ENCODE measurements at regions not wholly inside any gene's neighbourhood (a gene's known extent, or its start where the extent isn't known, plus 50 kb on each side); places are given as distances from the start of the nearest gene placed in this dataset.

- WGBS (ENCODE audit: insufficient coverage) = 93% methylated on average over 12 of the region's 13 CpGs
- POLR2A ChIA-PET = no interaction called here
- no peak for DNase-seq
- Histone ChIP-seq H3K27me3 (replicated peaks in 2 of 5; ENCODE audit: control insufficient read depth in 4 of 5, insufficient read depth in 5 of 5, low read length in 4 of 5) (peaks cover 0 to 5% (median 0%) of the 10 kb centered on the region in 5 experiments), H3K9me3 (ENCODE audit: control extremely low read depth in 1 of 5, control insufficient read depth in 4 of 5, insufficient read depth in 2 of 5, low read depth in 1 of 5, low read length in 4 of 5) (peaks cover 0 to 3% (median 0%) of the 10 kb centered on the region in 5 experiments), H3K27ac (ENCODE audit: insufficient read depth in 1 of 2, low read depth in 1 of 2, low read length in 2 of 2, poor library complexity in 1 of 2, severe bottlenecking in 2 of 2) (no peak overlapping the region), H3K4me3 (ENCODE audit: control insufficient read depth in 1 of 7, extremely low read depth in 1 of 7, insufficient read depth in 4 of 7, low read depth in 2 of 7, low read length in 6 of 7) (no peak overlapping the region), H3K36me3 (ENCODE audit: control insufficient read depth in 4 of 4, insufficient read depth in 4 of 4, low read length in 3 of 4) (no peaks in the 10 kb centered on the region), H3K4me1 (ENCODE audit: control extremely low read depth in 1 of 4, control insufficient read depth in 4 of 4, insufficient read depth in 4 of 4, low read length in 3 of 4) (peaks cover 0 to 4% (median 0%) of the 10 kb centered on the region in 4 experiments)
- CTCF ChIA-PET = no interaction called here
Observed at GRCh38 chr17:14780097-14780651, 479.3 kb downstream of the HS3ST3B1 start.

GRCh38 chr17:14779241-14779640 lies 478.4 kb downstream of the HS3ST3B1 start:
- 98% methylated on average over 5 of the region's 5 CpGs for WGBS (ENCODE audit: insufficient coverage)
- H3K36me3 ChIP-seq (ENCODE audit: control insufficient read depth in 4 of 4, insufficient read depth in 4 of 4, low read length in 3 of 4) = no peaks in the 10 kb centered on the region
- no peak overlapping the region for H3K4me3 ChIP-seq (ENCODE audit: control insufficient read depth in 1 of 7, extremely low read depth in 1 of 7, insufficient read depth in 4 of 7, low read depth in 2 of 7, low read length in 6 of 7)
- ChIA-PET POLR2A (no interaction called here), CTCF (no interaction called here)
- no peak for DNase-seq
- peaks cover 0 to 4% (median 0%) of the 10 kb centered on the region in 5 experiments for H3K9me3 ChIP-seq (ENCODE audit: control extremely low read depth in 1 of 5, control insufficient read depth in 4 of 5, insufficient read depth in 2 of 5, low read depth in 1 of 5, low read length in 4 of 5)
- H3K27ac ChIP-seq (ENCODE audit: insufficient read depth in 1 of 2, low read depth in 1 of 2, low read length in 2 of 2, poor library complexity in 1 of 2, severe bottlenecking in 2 of 2) = no peak overlapping the region
- peaks cover 0 to 5% (median 0%) of the 10 kb centered on the region in 5 experiments for H3K27me3 ChIP-seq (replicated peaks in 2 of 5; ENCODE audit: control insufficient read depth in 4 of 5, insufficient read depth in 5 of 5, low read length in 4 of 5)
- H3K4me1 ChIP-seq (ENCODE audit: control extremely low read depth in 1 of 4, control insufficient read depth in 4 of 4, insufficient read depth in 4 of 4, low read length in 3 of 4) = peaks cover 0 to 4% (median 0%) of the 10 kb centered on the region in 4 experiments

GRCh38 chr17:14777291-14777690 lies 476.4 kb downstream of the HS3ST3B1 start:
- peaks cover 0 to 8% (median 2%) of the 10 kb centered on the region in 5 experiments for H3K9me3 ChIP-seq (ENCODE audit: control extremely low read depth in 1 of 5, control insufficient read depth in 4 of 5, insufficient read depth in 2 of 5, low read depth in 1 of 5, low read length in 4 of 5)
- WGBS (ENCODE audit: insufficient coverage) = 70% methylated on average over 2 of the region's 2 CpGs
- DNase-seq = no peak
- POLR2A ChIA-PET = no interaction called here
- CTCF ChIA-PET = no interaction called here
- peaks cover 0 to 4% (median 0%) of the 10 kb centered on the region in 4 experiments for H3K4me1 ChIP-seq (ENCODE audit: control extremely low read depth in 1 of 4, control insufficient read depth in 4 of 4, insufficient read depth in 4 of 4, low read length in 3 of 4)
- H3K36me3 ChIP-seq (ENCODE audit: control insufficient read depth in 4 of 4, insufficient read depth in 4 of 4, low read length in 3 of 4) = no peaks in the 10 kb centered on the region
- H3K27ac ChIP-seq (ENCODE audit: insufficient read depth in 1 of 2, low read depth in 1 of 2, low read length in 2 of 2, poor library complexity in 1 of 2, severe bottlenecking in 2 of 2) = no peak overlapping the region
- no peak overlapping the region for H3K4me3 ChIP-seq (ENCODE audit: control insufficient read depth in 1 of 7, extremely low read depth in 1 of 7, insufficient read depth in 4 of 7, low read depth in 2 of 7, low read length in 6 of 7)
- H3K27me3 ChIP-seq (replicated peaks in 2 of 5; ENCODE audit: control insufficient read depth in 4 of 5, insufficient read depth in 5 of 5, low read length in 4 of 5) = peaks cover 0 to 5% (median 0%) of the 10 kb centered on the region in 5 experiments

DNA sequence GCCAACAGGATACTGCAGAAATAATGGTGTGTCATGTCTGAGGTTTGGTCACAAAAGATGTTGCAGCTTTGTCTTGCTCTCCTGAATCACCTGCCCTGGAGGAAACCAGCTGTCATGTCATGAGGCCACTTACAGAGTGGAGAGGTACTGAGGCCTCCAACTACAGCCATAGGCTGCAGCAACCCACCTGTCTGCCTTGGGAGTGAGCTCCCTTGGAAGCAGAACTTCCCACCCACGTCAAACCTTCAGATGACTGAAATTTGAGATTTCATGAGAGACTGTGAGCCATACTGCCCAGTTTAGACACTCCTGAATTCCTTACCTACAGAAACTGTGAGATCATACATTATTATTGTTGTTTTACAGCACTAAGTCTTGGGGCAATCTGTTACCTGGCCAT lies 475.9 kb downstream of the HS3ST3B1 start:
- Histone ChIP-seq H3K4me3 (ENCODE audit: control insufficient read depth in 1 of 7, extremely low read depth in 1 of 7, insufficient read depth in 4 of 7, low read depth in 2 of 7, low read length in 6 of 7) (no peak overlapping the region), H3K36me3 (ENCODE audit: control insufficient read depth in 4 of 4, insufficient read depth in 4 of 4, low read length in 3 of 4) (no peaks in the 10 kb centered on the region), H3K27ac (ENCODE audit: insufficient read depth in 1 of 2, low read depth in 1 of 2, low read length in 2 of 2, poor library complexity in 1 of 2, severe bottlenecking in 2 of 2) (no peak overlapping the region), H3K4me1 (ENCODE audit: control extremely low read depth in 1 of 4, control insufficient read depth in 4 of 4, insufficient read depth in 4 of 4, low read length in 3 of 4) (peaks cover 0 to 4% (median 0%) of the 10 kb centered on the region in 4 experiments), H3K27me3 (replicated peaks in 2 of 5; ENCODE audit: control insufficient read depth in 4 of 5, insufficient read depth in 5 of 5, low read length in 4 of 5) (peaks cover 0 to 5% (median 0%) of the 10 kb centered on the region in 5 experiments), H3K9me3 (ENCODE audit: control extremely low read depth in 1 of 5, control insufficient read depth in 4 of 5, insufficient read depth in 2 of 5, low read depth in 1 of 5, low read length in 4 of 5) (peaks cover 0 to 9% (median 3%) of the 10 kb centered on the region in 5 experiments)
- CTCF ChIA-PET = no interaction called here
- no peak for DNase-seq
- POLR2A ChIA-PET = no interaction called here
- WGBS (ENCODE audit: insufficient coverage) = no CpG with 5 or more reads among the region's 1 CpG

DNA sequence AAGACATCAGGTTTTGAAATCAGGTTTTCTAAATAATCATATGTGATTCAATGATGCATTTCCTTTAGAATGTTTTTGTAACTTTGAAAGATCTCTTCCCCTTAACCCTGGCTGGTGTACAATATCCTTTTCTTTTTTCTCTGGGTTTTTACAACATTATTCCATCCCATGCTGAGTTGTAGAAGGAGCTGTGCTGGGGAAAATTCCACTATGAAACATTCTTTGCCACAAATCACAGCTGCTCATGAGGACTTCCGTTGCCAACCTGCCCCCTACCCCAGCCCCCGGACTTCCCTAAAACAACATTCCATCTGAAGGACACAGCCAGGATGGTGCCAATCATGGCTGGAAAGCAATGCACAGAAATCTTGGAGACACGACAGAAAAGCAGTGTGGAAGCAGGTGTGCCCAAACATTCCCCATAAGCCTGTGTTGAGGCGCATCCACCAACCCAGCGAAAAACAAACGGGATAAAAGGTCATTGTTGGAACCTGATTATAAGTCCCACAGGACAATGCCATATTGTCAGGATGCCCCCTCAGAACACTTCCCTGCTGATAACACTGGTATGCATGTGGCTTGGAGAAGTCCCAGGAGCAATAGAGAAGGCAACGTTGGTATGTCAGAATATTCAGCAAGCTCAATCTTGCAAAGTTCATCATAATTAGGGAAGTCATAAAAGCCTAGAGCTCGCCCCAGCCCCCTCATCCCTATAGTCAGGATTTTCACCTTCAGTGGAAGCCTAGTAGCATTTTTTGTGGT lies 475.0 kb downstream of the HS3ST3B1 start:
- Histone ChIP-seq H3K27ac (ENCODE audit: insufficient read depth in 1 of 2, low read depth in 1 of 2, low read length in 2 of 2, poor library complexity in 1 of 2, severe bottlenecking in 2 of 2) (no peak overlapping the region), H3K9me3 (ENCODE audit: control extremely low read depth in 1 of 5, control insufficient read depth in 4 of 5, insufficient read depth in 2 of 5, low read depth in 1 of 5, low read length in 4 of 5) (peaks cover 0 to 11% (median 3%) of the 10 kb centered on the region in 5 experiments), H3K36me3 (ENCODE audit: control insufficient read depth in 4 of 4, insufficient read depth in 4 of 4, low read length in 3 of 4) (no peaks in the 10 kb centered on the region), H3K27me3 (replicated peaks in 2 of 5; ENCODE audit: control insufficient read depth in 4 of 5, insufficient read depth in 5 of 5, low read length in 4 of 5) (peaks cover 0 to 5% (median 0%) of the 10 kb centered on the region in 5 experiments), H3K4me3 (ENCODE audit: control insufficient read depth in 1 of 7, extremely low read depth in 1 of 7, insufficient read depth in 4 of 7, low read depth in 2 of 7, low read length in 6 of 7) (no peak overlapping the region), H3K4me1 (ENCODE audit: control extremely low read depth in 1 of 4, control insufficient read depth in 4 of 4, insufficient read depth in 4 of 4, low read length in 3 of 4) (peaks cover 0 to 4% (median 0%) of the 10 kb centered on the region in 4 experiments)
- WGBS (ENCODE audit: insufficient coverage) = 43% methylated on average over 6 of the region's 8 CpGs
- CTCF ChIA-PET = no interaction called here
- POLR2A ChIA-PET = interaction anchor here (0.7 kb wide), 1 partner anchor 1736 kb away, joined by 5 read pairs; no protein-coding TSS in a partner anchor
- DNase-seq = no peak

DNA sequence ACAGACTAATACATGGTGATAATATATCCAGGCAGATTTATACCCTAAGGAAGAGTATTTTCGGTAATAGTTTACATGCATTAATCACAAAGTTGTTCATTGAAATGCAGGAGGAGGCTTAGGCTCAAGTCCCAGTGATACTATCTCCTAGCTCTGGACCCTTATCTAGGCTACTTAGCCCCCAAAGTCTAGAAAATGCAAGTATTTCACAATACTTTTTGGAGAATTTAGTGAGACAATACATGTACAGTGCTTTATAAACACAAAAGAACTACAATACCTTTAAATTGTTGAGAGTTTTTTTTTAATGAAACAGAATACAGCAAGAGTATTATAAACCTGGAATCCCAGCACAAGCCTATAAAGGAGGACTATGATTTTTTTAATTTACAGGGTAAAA lies 473.9 kb downstream of the HS3ST3B1 start:
- POLR2A ChIA-PET = no interaction called here
- no peak for DNase-seq
- Histone ChIP-seq H3K4me3 (ENCODE audit: control insufficient read depth in 1 of 7, extremely low read depth in 1 of 7, insufficient read depth in 4 of 7, low read depth in 2 of 7, low read length in 6 of 7) (no peak overlapping the region), H3K4me1 (ENCODE audit: control extremely low read depth in 1 of 4, control insufficient read depth in 4 of 4, insufficient read depth in 4 of 4, low read length in 3 of 4) (peaks cover 0 to 4% (median 0%) of the 10 kb centered on the region in 4 experiments), H3K9me3 (ENCODE audit: control extremely low read depth in 1 of 5, control insufficient read depth in 4 of 5, insufficient read depth in 2 of 5, low read depth in 1 of 5, low read length in 4 of 5) (peaks cover 0 to 11% (median 3%) of the 10 kb centered on the region in 5 experiments), H3K27ac (ENCODE audit: insufficient read depth in 1 of 2, low read depth in 1 of 2, low read length in 2 of 2, poor library complexity in 1 of 2, severe bottlenecking in 2 of 2) (no peak overlapping the region), H3K27me3 (replicated peaks in 2 of 5; ENCODE audit: control insufficient read depth in 4 of 5, insufficient read depth in 5 of 5, low read length in 4 of 5) (peaks cover 0 to 5% (median 0%) of the 10 kb centered on the region in 5 experiments), H3K36me3 (ENCODE audit: control insufficient read depth in 4 of 4, insufficient read depth in 4 of 4, low read length in 3 of 4) (no peaks in the 10 kb centered on the region)
- CTCF ChIA-PET = no interaction called here
- WGBS (ENCODE audit: insufficient coverage) = no CpG with 5 or more reads among the region's 1 CpG

- ChIA-PET POLR2A (no interaction called here), CTCF (no interaction called here)
- Histone ChIP-seq H3K4me1 (ENCODE audit: control extremely low read depth in 1 of 4, control insufficient read depth in 4 of 4, insufficient read depth in 4 of 4, low read length in 3 of 4) (peaks cover 0 to 4% (median 0%) of the 10 kb centered on the region in 4 experiments), H3K27me3 (replicated peaks in 2 of 5; ENCODE audit: control insufficient read depth in 4 of 5, insufficient read depth in 5 of 5, low read length in 4 of 5) (no peaks in the 10 kb centered on the region), H3K9me3 (ENCODE audit: control extremely low read depth in 1 of 5, control insufficient read depth in 4 of 5, insufficient read depth in 2 of 5, low read depth in 1 of 5, low read length in 4 of 5) (peaks cover 0 to 15% (median 3%) of the 10 kb centered on the region in 5 experiments), H3K4me3 (ENCODE audit: control insufficient read depth in 1 of 7, extremely low read depth in 1 of 7, insufficient read depth in 4 of 7, low read depth in 2 of 7, low read length in 6 of 7) (no peak overlapping the region), H3K36me3 (ENCODE audit: control insufficient read depth in 4 of 4, insufficient read depth in 4 of 4, low read length in 3 of 4) (no peaks in the 10 kb centered on the region), H3K27ac (ENCODE audit: insufficient read depth in 1 of 2, low read depth in 1 of 2, low read length in 2 of 2, poor library complexity in 1 of 2, severe bottlenecking in 2 of 2) (no peak overlapping the region)
- no peak for DNase-seq
- 100% methylated on average over 1 of the region's 2 CpGs for WGBS (ENCODE audit: insufficient coverage)
Observed at GRCh38 chr17:14772776-14773175, 471.9 kb downstream of the HS3ST3B1 start.
